ENCODE measurements at regions not wholly inside any gene's neighbourhood (a gene's known extent, or its start where the extent isn't known, plus 50 kb on each side); places are given as distances from the start of the nearest gene placed in this dataset.

GRCh38 chr18:60987963-60988362, 345.3 kb upstream of the CDH20 start:
- 58 to 66% (median 65%) methylated on average over 1 of the region's 1 CpG for WGBS, 5 donors

GRCh38 chr18:60996326-60996725, 336.9 kb upstream of the CDH20 start:
- Histone ChIP-seq H3K9me3 (peaks cover 0 to 18% (median 4%) of the 10 kb centered on the region in 8 donors), H3K27me3 (replicated peaks in 1 of 7) (no peaks in the 10 kb centered on the region), H3K4me1 (no peaks in the 10 kb centered on the region), H3K4me3 (no peak overlapping the region), H3K36me3 (no peaks in the 10 kb centered on the region), H3K27ac (no peak overlapping the region)
- 67 to 84% (median 73%) methylated on average over 1 of the region's 1 CpG for WGBS, 5 donors
- TF ChIP-seq POLR2A (IDR thresholded peaks at IDR 0.05) (no peak), POLR2AphosphoS5 (IDR thresholded peaks at IDR 0.05) (no peak), CTCF (IDR thresholded peaks at IDR 0.05 in 8 of 11, conservative IDR thresholded peaks at IDR 0.05 in 3 of 11) (no peak)
- intact Hi-C loops (cut with DNase I; ENCODE audit: low total_unique reads): no loop called here
- no peak for DNase-seq

More at GRCh38 chr18:60987963-60988362, 345.3 kb upstream of the CDH20 start:
- Histone ChIP-seq H3K4me3 (no peak overlapping the region), H3K27me3 (replicated peaks in 1 of 7) (no peaks in the 10 kb centered on the region), H3K4me1 (no peaks in the 10 kb centered on the region), H3K27ac (no peak overlapping the region), H3K36me3 (no peaks in the 10 kb centered on the region), H3K9me3 (peaks cover 0 to 22% (median 0%) of the 10 kb centered on the region in 8 donors)
- DNase-seq: no peak
- intact Hi-C loops (cut with DNase I; ENCODE audit: low total_unique reads): no loop called here
- TF ChIP-seq POLR2A (IDR thresholded peaks at IDR 0.05): no peak
- no peak for TF ChIP-seq CTCF (IDR thresholded peaks at IDR 0.05 in 8 of 11, conservative IDR thresholded peaks at IDR 0.05 in 3 of 11)
- no peak for TF ChIP-seq POLR2AphosphoS5 (IDR thresholded peaks at IDR 0.05)

- Histone ChIP-seq H3K4me3 (no peak overlapping the region), H3K27me3 (replicated peaks in 1 of 7) (no peaks in the 10 kb centered on the region), H3K9me3 (peaks cover 0 to 17% (median 3%) of the 10 kb centered on the region in 8 donors), H3K27ac (no peak overlapping the region), H3K4me1 (no peaks in the 10 kb centered on the region), H3K36me3 (no peaks in the 10 kb centered on the region)
- intact Hi-C loops (cut with DNase I; ENCODE audit: low total_unique reads): no loop called here
- no peak for TF ChIP-seq POLR2AphosphoS5 (IDR thresholded peaks at IDR 0.05)
- no peak for TF ChIP-seq POLR2A (IDR thresholded peaks at IDR 0.05)
- TF ChIP-seq CTCF (IDR thresholded peaks at IDR 0.05 in 8 of 11, conservative IDR thresholded peaks at IDR 0.05 in 3 of 11): no peak
- DNase-seq: no peak
- whole genome bisulfite sequencing, 5 donors: 87 to 94% (median 91%) methylated on average over 5 of the region's 5 CpGs
These were observed 336.4 kb upstream of the CDH20 start for GRCh38 chr18:60996822-60997221.

- H3K4me1 ChIP-seq: no peaks in the 10 kb centered on the region
- H3K9me3 ChIP-seq: peaks cover 0 to 4% (median 0%) of the 10 kb centered on the region in 8 donors
- intact Hi-C loops (cut with DNase I; ENCODE audit: low total_unique reads): no loop called here
- H3K36me3 ChIP-seq: no peaks in the 10 kb centered on the region
- no peak for TF ChIP-seq POLR2AphosphoS5 (IDR thresholded peaks at IDR 0.05)
- no peak for TF ChIP-seq CTCF (IDR thresholded peaks at IDR 0.05 in 8 of 11, conservative IDR thresholded peaks at IDR 0.05 in 3 of 11)
- no peak for TF ChIP-seq POLR2A (IDR thresholded peaks at IDR 0.05)
- H3K4me3 ChIP-seq: no peak overlapping the region
- no peak for DNase-seq
- H3K27me3 ChIP-seq (replicated peaks in 1 of 7): no peaks in the 10 kb centered on the region
- WGBS, 5 donors: 70 to 88% (median 75%) methylated on average over 2 of the region's 2 CpGs
- no peak overlapping the region for H3K27ac ChIP-seq
These were observed 332.1 kb upstream of the CDH20 start for GRCh38 chr18:61001138-61001537.
